PC-9 (cell line): ENCODE measurements at regions not wholly inside any gene's neighbourhood (a gene's known extent, or its start where the extent isn't known, plus 50 kb on each side); places are given as distances from the start of the nearest gene placed in this dataset.

Experiments
- BruUV-seq: library from RNA; stranded (reverse); fragments of 400-500 nt; replicated peaks from 2 replicates; lab custom pipeline; 2021; lab: Mats Ljungman, UMichigan
- CTCF ChIA-PET: fragments of 300-600 bp; sonication (Branson Sonifier 250); formaldehyde crosslinking; loops from one replicate; lab custom pipeline; 2022; ENCODE audit warnings: antibody characterized with exemption; lab: Charles Lee
- POLR2A ChIA-PET: fragments of 300-600 bp; sonication (Branson Sonifier 250); formaldehyde crosslinking; loops from one replicate; lab custom pipeline; 2022; ENCODE audit warnings: antibody characterized with exemption; ENCODE audit not compliant: unreplicated experiment; lab: Charles Lee
- DNase-seq, 2 experiments: peaks; one replicate each; pipeline versions ENCODE4 v3.0.0 to v3.0.0-alpha.2; 2015 to 2022; ENCODE audit warnings: mixed read lengths in 1 of 2
- H2AFZ ChIP-seq: fragments of 200-600 bp; sonication (generic); 2 replicates; pipeline ENCODE4 v1.8.1; 2017; ENCODE audit warnings: antibody characterized with exemption
- H3F3A ChIP-seq: fragments of 200-600 bp; sonication (generic); 2 replicates; pipeline ENCODE4 v1.8.1; 2017; ENCODE audit warnings: antibody characterized with exemption, mild to moderate bottlenecking, low read depth; ENCODE audit not compliant: insufficient read depth
- H3K27ac ChIP-seq: fragments of 200-600 bp; sonication (generic); 2 replicates; pipeline ENCODE4 v1.6.1; 2016; ENCODE audit warnings: mixed run types
- H3K27me3 ChIP-seq: fragments of 200-600 bp; sonication (generic); 2 replicates; pipeline ENCODE4 v1.6.1; 2016; ENCODE audit warnings: low read depth, mixed run types; ENCODE audit not compliant: insufficient read depth
- H3K36me3 ChIP-seq: fragments of 200-600 bp; sonication (generic); 2 replicates; pipeline ENCODE4 v1.6.1; 2016; ENCODE audit warnings: low read depth, mixed run types
- H3K4me1 ChIP-seq: fragments of 200-600 bp; sonication (generic); replicated peaks from 2 replicates; pipeline ENCODE4 v1.6.1; 2016; ENCODE audit warnings: mixed run types; ENCODE audit not compliant: insufficient read depth
- H3K4me2 ChIP-seq: fragments of 200-600 bp; sonication (generic); 2 replicates; pipeline ENCODE4 v1.6.1; 2017; ENCODE audit warnings: mixed run types
- H3K4me3 ChIP-seq: fragments of 200-600 bp; sonication (generic); 2 replicates; pipeline ENCODE4 v1.6.1; 2016; ENCODE audit warnings: mixed run types
- H3K79me2 ChIP-seq: fragments of 200-600 bp; sonication (generic); 2 replicates; pipeline ENCODE4 v1.6.1; 2017; ENCODE audit warnings: low read depth, mixed run types
- H3K9me2 ChIP-seq: fragments of 200-600 bp; sonication (generic); 2 replicates; pipeline ENCODE4 v1.8.1; 2017; ENCODE audit warnings: mild to moderate bottlenecking; ENCODE audit not compliant: insufficient read depth
- H3K9me3 ChIP-seq: fragments of 200-600 bp; sonication (generic); 2 replicates; pipeline ENCODE4 v1.8.1; 2016; ENCODE audit warnings: low read depth; ENCODE audit not compliant: insufficient read depth
- H4K20me1 ChIP-seq: fragments of 200-600 bp; sonication (generic); 2 replicates; pipeline ENCODE4 v1.8.1; 2017; ENCODE audit not compliant: insufficient read depth
- CTCF ChIP-seq: fragments of 200-600 bp; sonication (generic); conservative IDR thresholded peaks from 2 replicates; pipeline ENCODE4 v1.6.1; 2017; ENCODE audit warnings: mixed run types, antibody characterized with exemption, mild to moderate bottlenecking, moderate library complexity
- EZH2 ChIP-seq: fragments of 200-600 bp; sonication (generic); IDR thresholded peaks from 2 replicates; pipeline ENCODE4 v1.8.0; 2017; ENCODE audit warnings: antibody characterized with exemption, low read depth
- intact Hi-C: fragments of 100-400 bp; cut with micrococcal nuclease; formaldehyde crosslinking; loops from one replicate; pipeline ENCODE4 v1.10.0; 2022; ENCODE audit not compliant: unreplicated experiment

GRCh38 chr2:14925471-14925870 lies 293.0 kb downstream of the LRATD1 start:
- Histone ChIP-seq H3K4me3 (no peak overlapping the region), H3K4me1 (no peaks in the 10 kb centered on the region), H3K27me3 (no peaks in the 10 kb centered on the region), H3K36me3 (no peaks in the 10 kb centered on the region), H3K9me2 (no peaks in the 10 kb centered on the region), H4K20me1 (no peaks in the 10 kb centered on the region), H3K4me2 (no peak overlapping the region), H3F3A (no peaks in the 10 kb centered on the region), H3K79me2 (no peaks in the 10 kb centered on the region), H3K27ac (no peak overlapping the region), H3K9me3 (no peaks in the 10 kb centered on the region), H2AFZ (no peak overlapping the region)
- CTCF ChIA-PET: no interaction called here
- TF ChIP-seq CTCF: no peak
- no peak for TF ChIP-seq EZH2
- intact Hi-C loops: no loop called here
- BruUV-seq: no TSS peak
- POLR2A ChIA-PET: no interaction called here
- no peak for DNase-seq

GRCh38 chr2:14927021-14927564 lies 294.6 kb downstream of the LRATD1 start:
- Histone ChIP-seq H3K4me1 (no peaks in the 10 kb centered on the region), H3K4me2 (no peak overlapping the region), H3F3A (no peaks in the 10 kb centered on the region), H3K9me2 (no peaks in the 10 kb centered on the region), H3K36me3 (no peaks in the 10 kb centered on the region), H2AFZ (no peak overlapping the region), H3K9me3 (no peaks in the 10 kb centered on the region), H3K79me2 (no peaks in the 10 kb centered on the region), H3K4me3 (no peak overlapping the region), H4K20me1 (no peaks in the 10 kb centered on the region), H3K27ac (no peak overlapping the region), H3K27me3 (no peaks in the 10 kb centered on the region)
- CTCF ChIA-PET: no interaction called here
- DNase-seq: no peak
- TF ChIP-seq CTCF (no peak), EZH2 (no peak)
- POLR2A ChIA-PET: no interaction called here
- intact Hi-C loops: no loop called here
- no TSS peak for BruUV-seq

- intact Hi-C loops: no loop called here
- H3K4me1 ChIP-seq: no peaks in the 10 kb centered on the region
- H4K20me1 ChIP-seq: no peaks in the 10 kb centered on the region
- H3K9me2 ChIP-seq: no peaks in the 10 kb centered on the region
- BruUV-seq: no TSS peak
- TF ChIP-seq CTCF (no peak), EZH2 (no peak)
- H3F3A ChIP-seq: no peaks in the 10 kb centered on the region
- no peaks in the 10 kb centered on the region for H3K79me2 ChIP-seq
- no peak overlapping the region for H3K4me2 ChIP-seq
- H3K27me3 ChIP-seq: no peaks in the 10 kb centered on the region
- H3K9me3 ChIP-seq: no peaks in the 10 kb centered on the region
- no peak for DNase-seq
- H3K27ac ChIP-seq: no peak overlapping the region
- ChIA-PET POLR2A (no interaction called here), CTCF (no interaction called here)
- no peak overlapping the region for H3K4me3 ChIP-seq
- H2AFZ ChIP-seq: no peak overlapping the region
- H3K36me3 ChIP-seq: no peaks in the 10 kb centered on the region
These were observed 295.5 kb downstream of the LRATD1 start for GRCh38 chr2:14928056-14928455.
